Left ventricle myocardium inferior (tissue), 1 donor: ENCODE measurements at regions not wholly inside any gene's neighbourhood (a gene's known extent, or its start where the extent isn't known, plus 50 kb on each side); places are given as distances from the start of the nearest gene placed in this dataset.

ENCODE experiments used
- DNase-seq: peaks from one replicate; pipeline ENCODE4 v3.0.0-alpha.2; 2020
- H3K27ac ChIP-seq: fragments of 200-600 bp; replicated peaks from 2 replicates; pipeline ENCODE4 v1.8.0; 2021
- H3K27me3 ChIP-seq: fragments of 200-600 bp; 2 replicates; pipeline ENCODE4 v1.8.0; 2021; ENCODE audit warnings: low read depth
- H3K36me3 ChIP-seq: fragments of 200-600 bp; 2 replicates; pipeline ENCODE4 v1.8.0; 2021
- H3K4me1 ChIP-seq: fragments of 200-600 bp; 2 replicates; pipeline ENCODE4 v1.8.0; 2021
- H3K4me3 ChIP-seq: fragments of 200-600 bp; 2 replicates; pipeline ENCODE4 v1.8.0; 2021; ENCODE audit warnings: mild to moderate bottlenecking, moderate library complexity
- H3K9me3 ChIP-seq: fragments of 200-600 bp; replicated peaks from 2 replicates; pipeline ENCODE4 v1.8.0; 2021
- CTCF ChIP-seq: fragments of 200-600 bp; IDR thresholded peaks from 2 replicates; pipeline ENCODE4 v1.8.0; 2021; ENCODE audit warnings: antibody characterized with exemption, mild to moderate bottlenecking, borderline replicate concordance
- intact Hi-C: fragments of 100-400 bp; cut with micrococcal nuclease; formaldehyde crosslinking; loops from one replicate; pipeline ENCODE4 v1.11.0; 2022
- donor health status: DM: no; HTN: yes; CAD: no; lungs with severe emphysema.

GRCh38 chr20:63117151-63117550, 98.8 kb downstream of the YTHDF1 start:
- H3K4me3 ChIP-seq = no peak overlapping the region
- H3K9me3 ChIP-seq = peaks cover 4% of the 10 kb centered on the region
- H3K27me3 ChIP-seq = peaks cover 93% of the 10 kb centered on the region
- H3K36me3 ChIP-seq = no peaks in the 10 kb centered on the region
- no peaks in the 10 kb centered on the region for H3K4me1 ChIP-seq
- intact Hi-C loops = no loop called here
- no peak for TF ChIP-seq CTCF
- DNase-seq = no peak
- no peak overlapping the region for H3K27ac ChIP-seq

GRCh38 chr20:63116412-63117106, 99.4 kb downstream of the YTHDF1 start:
- DNase-seq = no peak
- intact Hi-C loops = no loop called here
- peaks cover 89% of the 10 kb centered on the region for H3K27me3 ChIP-seq

GRCh38 chr20:63115651-63116411, 100.1 kb downstream of the YTHDF1 start:
- TF ChIP-seq CTCF = no peak
- H3K27me3 ChIP-seq = peaks cover 88% of the 10 kb centered on the region
- DNase-seq = no peak
- intact Hi-C loops = no loop called here
- peaks cover 15% of the 10 kb centered on the region for H3K9me3 ChIP-seq
- no peak overlapping the region for H3K27ac ChIP-seq
- no peaks in the 10 kb centered on the region for H3K4me1 ChIP-seq
- H3K4me3 ChIP-seq = no peak overlapping the region
- no peaks in the 10 kb centered on the region for H3K36me3 ChIP-seq

More at GRCh38 chr20:63116412-63117106, 99.4 kb downstream of the YTHDF1 start:
- Histone ChIP-seq H3K4me1 (no peaks in the 10 kb centered on the region), H3K4me3 (no peak overlapping the region), H3K36me3 (no peaks in the 10 kb centered on the region), H3K9me3 (peaks cover 8% of the 10 kb centered on the region), H3K27ac (no peak overlapping the region)
- no peak for TF ChIP-seq CTCF

GRCh38 chr20:63114693-63115311, 101.1 kb downstream of the YTHDF1 start:
- intact Hi-C loops = no loop called here
- Histone ChIP-seq H3K27me3 (peaks cover 86% of the 10 kb centered on the region), H3K36me3 (no peaks in the 10 kb centered on the region), H3K4me3 (no peak overlapping the region), H3K9me3 (peaks cover 20% of the 10 kb centered on the region), H3K27ac (no peak overlapping the region), H3K4me1 (no peaks in the 10 kb centered on the region)
- DNase-seq = no peak
- no peak for TF ChIP-seq CTCF

GRCh38 chr20:63114006-63114692, 101.8 kb downstream of the YTHDF1 start:
- no peak for TF ChIP-seq CTCF
- intact Hi-C loops = no loop called here

More at GRCh38 chr20:63114006-63114692, 101.8 kb downstream of the YTHDF1 start:
- Histone ChIP-seq H3K27me3 (peaks cover 80% of the 10 kb centered on the region), H3K9me3 (peaks cover 21% of the 10 kb centered on the region), H3K4me1 (no peaks in the 10 kb centered on the region), H3K27ac (no peak overlapping the region), H3K36me3 (no peaks in the 10 kb centered on the region), H3K4me3 (no peak overlapping the region)
- no peak for DNase-seq
